Panc1 (cell line): ENCODE measurements at regions not wholly inside any gene's neighbourhood (a gene's known extent, or its start where the extent isn't known, plus 50 kb on each side); places are given as distances from the start of the nearest gene placed in this dataset.

Experiments used
- POLR2AphosphoS5 ChIP-seq: IDR thresholded peaks from 2 replicates; pipeline ENCODE4 v1.6.1; 2012; ENCODE audit warnings: mild to moderate bottlenecking, low read depth, low read length, moderate library complexity
- REST ChIP-seq, 2 experiments: IDR thresholded peaks; 2 replicates each; pipeline ENCODE4 v1.6.1; 2011 to 2012; ENCODE audit warnings: low read depth in 2 of 2, control low read depth in 1 of 2, low read length in 1 of 2, mild to moderate bottlenecking in 1 of 2, moderate library complexity in 1 of 2; ENCODE audit not compliant: insufficient read depth in 1 of 2
- SIN3A ChIP-seq: IDR thresholded peaks from 2 replicates; pipeline ENCODE4 v1.6.1; 2012; ENCODE audit warnings: low read depth, mild to moderate bottlenecking, low read length, moderate library complexity, borderline replicate concordance; ENCODE audit not compliant: insufficient read depth
- TCF7L2 ChIP-seq: IDR thresholded peaks from 2 replicates; pipeline ENCODE4 v1.6.1; 2011; ENCODE audit warnings: mild to moderate bottlenecking, low read depth, low read length, inconsistent platforms
- TF ChIP-seq, protein P1 (sequence below): fragments of 450-650 bp; IDR thresholded peaks from 2 replicates; pipeline ENCODE4 v1.5.1; 2017; ENCODE audit warnings: mild to moderate bottlenecking

DNA sequence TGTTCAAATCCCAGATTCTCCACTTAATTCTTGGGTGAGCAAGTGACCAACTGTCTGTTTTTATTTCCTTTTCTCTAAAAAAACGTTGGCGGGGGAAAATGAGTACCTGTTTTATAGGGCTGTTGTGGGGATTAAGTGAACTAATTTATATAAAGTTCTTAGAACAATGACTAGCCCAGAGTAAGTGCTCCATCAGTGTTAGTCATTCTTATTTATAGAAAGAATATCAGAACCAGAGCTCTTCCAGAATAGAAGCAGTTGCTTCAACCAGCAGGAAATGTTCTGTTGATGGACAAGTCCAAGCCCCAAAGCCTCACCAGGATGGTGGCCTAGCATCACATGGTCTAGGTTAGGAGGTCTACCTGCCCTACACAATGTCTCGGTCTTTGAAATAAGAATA lies 379.2 kb downstream of the ACTL7B start:
- TF ChIP-seq, protein P1, sequence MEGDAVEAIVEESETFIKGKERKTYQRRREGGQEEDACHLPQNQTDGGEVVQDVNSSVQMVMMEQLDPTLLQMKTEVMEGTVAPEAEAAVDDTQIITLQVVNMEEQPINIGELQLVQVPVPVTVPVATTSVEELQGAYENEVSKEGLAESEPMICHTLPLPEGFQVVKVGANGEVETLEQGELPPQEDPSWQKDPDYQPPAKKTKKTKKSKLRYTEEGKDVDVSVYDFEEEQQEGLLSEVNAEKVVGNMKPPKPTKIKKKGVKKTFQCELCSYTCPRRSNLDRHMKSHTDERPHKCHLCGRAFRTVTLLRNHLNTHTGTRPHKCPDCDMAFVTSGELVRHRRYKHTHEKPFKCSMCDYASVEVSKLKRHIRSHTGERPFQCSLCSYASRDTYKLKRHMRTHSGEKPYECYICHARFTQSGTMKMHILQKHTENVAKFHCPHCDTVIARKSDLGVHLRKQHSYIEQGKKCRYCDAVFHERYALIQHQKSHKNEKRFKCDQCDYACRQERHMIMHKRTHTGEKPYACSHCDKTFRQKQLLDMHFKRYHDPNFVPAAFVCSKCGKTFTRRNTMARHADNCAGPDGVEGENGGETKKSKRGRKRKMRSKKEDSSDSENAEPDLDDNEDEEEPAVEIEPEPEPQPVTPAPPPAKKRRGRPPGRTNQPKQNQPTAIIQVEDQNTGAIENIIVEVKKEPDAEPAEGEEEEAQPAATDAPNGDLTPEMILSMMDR: no peak
- TF ChIP-seq POLR2AphosphoS5: no peak
- TF ChIP-seq REST (IDR thresholded peaks at IDR 0.05; ENCODE audit: insufficient read depth in 1 of 2, low read depth in 2 of 2, low read length in 1 of 2): no peak
- TF ChIP-seq SIN3A: no peak
- TF ChIP-seq TCF7L2: no peak
